ENCODE measurements at regions not wholly inside any gene's neighbourhood (a gene's known extent, or its start where the extent isn't known, plus 50 kb on each side); places are given as distances from the start of the nearest gene placed in this dataset.

DNA sequence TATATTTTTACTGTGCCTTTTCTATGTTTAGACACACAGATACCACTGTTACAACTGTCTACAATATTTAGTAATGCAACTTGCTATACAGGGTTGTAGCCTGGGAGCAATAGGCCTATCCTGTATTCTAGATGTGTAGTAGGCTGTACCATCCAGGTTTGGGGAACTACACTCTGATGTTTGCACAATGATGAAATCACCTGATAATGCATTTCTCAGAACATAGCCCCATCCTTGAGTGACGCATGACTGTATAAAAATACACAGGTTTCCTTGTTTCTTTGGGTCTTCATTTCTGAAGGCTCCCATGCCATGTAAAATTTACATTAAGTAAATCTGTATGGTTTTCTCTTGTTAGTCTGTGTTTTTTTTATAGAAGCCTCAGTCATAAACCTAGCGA is 270.9 kb upstream of the SKOR2 start:
- Histone ChIP-seq H2BK15ac (ENCODE audit: low read depth, low read length) (no peak overlapping the region), H3K18ac (ENCODE audit: low read depth, low read length) (no peak overlapping the region), H3K9me3 (ENCODE audit: control insufficient read depth, insufficient read depth, low read length) (peaks cover 8% of the 10 kb centered on the region; the same call in 1 of the 2 replicates), H3K4ac (ENCODE audit: low read depth, low read length) (no peak overlapping the region), H3K36me3 (ENCODE audit: control insufficient read depth, insufficient read depth, low read length) (no peaks in the 10 kb centered on the region), H4K8ac (ENCODE audit: low read depth in 2 of 2, low read length in 2 of 2) (no peak overlapping the region), H3K9me1 (ENCODE audit: insufficient read depth, low read length) (no peaks in the 10 kb centered on the region), H3K27me3 (ENCODE audit: control insufficient read depth, insufficient read depth, low read length) (no peaks in the 10 kb centered on the region), H2AK5ac (ENCODE audit: low read depth, low read length) (no peak overlapping the region), H2BK120ac (ENCODE audit: low read depth, low read length) (no peak overlapping the region), H2AFZ (replicated peaks; ENCODE audit: low read length, poor library complexity) (no peak overlapping the region), H3K4me3 (ENCODE audit: insufficient read depth, low read depth, low read length) (no peak overlapping the region), H3K79me1 (ENCODE audit: low read depth in 1 of 2, low read length in 2 of 2) (no peaks in the 10 kb centered on the region), H4K5ac (ENCODE audit: low read depth, low read length) (no peak overlapping the region), H3K23ac (ENCODE audit: low read depth, low read length) (no peak overlapping the region), H2BK5ac (ENCODE audit: low read depth, low read length, poor library complexity, severe bottlenecking) (no peak overlapping the region), H2BK20ac (ENCODE audit: low read depth, low read length) (no peak overlapping the region), H3K56ac (ENCODE audit: extremely low read depth, insufficient read depth, low read length) (no peak overlapping the region), H3K4me2 (ENCODE audit: low read depth, low read length) (no peak overlapping the region), H3K14ac (replicated peaks; ENCODE audit: low read depth, low read length) (no peak overlapping the region), H4K20me1 (ENCODE audit: insufficient read depth, low read length) (no peaks in the 10 kb centered on the region), H3K9ac (ENCODE audit: low read depth, low read length) (no peak overlapping the region), H3K27ac (ENCODE audit: insufficient read depth, low read length) (no peak overlapping the region), H3K4me1 (ENCODE audit: control insufficient read depth, insufficient read depth, low read length) (no peaks in the 10 kb centered on the region), H4K91ac (ENCODE audit: insufficient read depth, low read depth, low read length) (no peak overlapping the region), H2AK9ac (replicated peaks; ENCODE audit: low read depth, low read length, poor library complexity) (no peak overlapping the region)
- WGBS, 2 experiments (ENCODE audit: extremely low coverage in 2 of 2, insufficient read length in 1 of 2): no CpG with 5 or more reads among the region's 2 CpGs
- in situ Hi-C loops (cut with MboI; ENCODE audit: low sequenced_read_pairs) (no loop called here), intact Hi-C loops (cut with micrococcal nuclease) (no loop called here), dilution Hi-C loops (cut with HindIII; ENCODE audit: low sequenced_read_pairs, unreplicated experiment) (no loop called here)
- BruUV-seq (replicated peaks): no TSS peak
- ATAC-seq (ENCODE audit: low read depth): no peak
- TF ChIP-seq CTCF (conservative IDR thresholded peaks at IDR 0.05; ENCODE audit: low read depth, low read length): no peak
- TF ChIP-seq BHLHE40 (IDR thresholded peaks at IDR 0.05; ENCODE audit: low read depth, low read length): no peak
- TF ChIP-seq RFX5 (IDR thresholded peaks at IDR 0.05; ENCODE audit: low read depth, low read length): no peak
- no peak for TF ChIP-seq POLR2A (IDR thresholded peaks at IDR 0.05; ENCODE audit: low read depth, low read length)
- no peak for TF ChIP-seq CHD1 (IDR thresholded peaks at IDR 0.05; ENCODE audit: low read depth, low read length)
- TF ChIP-seq SMC3 (IDR thresholded peaks at IDR 0.05; ENCODE audit: low read depth, low read length): no peak
- TF ChIP-seq MAZ (IDR thresholded peaks at IDR 0.05; ENCODE audit: borderline replicate concordance, low read depth, low read length): no peak
- TF ChIP-seq MXI1 (IDR thresholded peaks at IDR 0.05; ENCODE audit: borderline replicate concordance, low read depth, low read length): no peak
- TF ChIP-seq, protein P1, sequence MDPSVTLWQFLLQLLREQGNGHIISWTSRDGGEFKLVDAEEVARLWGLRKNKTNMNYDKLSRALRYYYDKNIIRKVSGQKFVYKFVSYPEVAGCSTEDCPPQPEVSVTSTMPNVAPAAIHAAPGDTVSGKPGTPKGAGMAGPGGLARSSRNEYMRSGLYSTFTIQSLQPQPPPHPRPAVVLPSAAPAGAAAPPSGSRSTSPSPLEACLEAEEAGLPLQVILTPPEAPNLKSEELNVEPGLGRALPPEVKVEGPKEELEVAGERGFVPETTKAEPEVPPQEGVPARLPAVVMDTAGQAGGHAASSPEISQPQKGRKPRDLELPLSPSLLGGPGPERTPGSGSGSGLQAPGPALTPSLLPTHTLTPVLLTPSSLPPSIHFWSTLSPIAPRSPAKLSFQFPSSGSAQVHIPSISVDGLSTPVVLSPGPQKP (IDR thresholded peaks at IDR 0.05; ENCODE audit: borderline replicate concordance, low read depth, low read length): no peak
- no peak for TF ChIP-seq RCOR1 (IDR thresholded peaks at IDR 0.05; ENCODE audit: insufficient replicate concordance, low read length)
- no peak for TF ChIP-seq MAFK (IDR thresholded peaks at IDR 0.05; ENCODE audit: low read depth, low read length)
- no peak for TF ChIP-seq NFE2L2 (IDR thresholded peaks at IDR 0.05; ENCODE audit: low read depth, low read length)
- no peak for TF ChIP-seq USF2 (IDR thresholded peaks at IDR 0.05; ENCODE audit: low read depth, low read length)
- DNase-seq: no peak
- ChIA-PET CTCF (no interaction called here), POLR2A (ENCODE audit: unreplicated experiment) (no interaction called here)
